T47D (cell line): ENCODE measurements at regions not wholly inside any gene's neighbourhood (a gene's known extent, or its start where the extent isn't known, plus 50 kb on each side); places are given as distances from the start of the nearest gene placed in this dataset.

Source experiments
- DNase-seq, 2 experiments: peaks; one replicate each; pipeline versions ENCODE4 v3.0.0 to v3.0.0-alpha.2; 2011 to 2012; ENCODE audit warnings: low read depth in 1 of 2, low spot score in 1 of 2
- JUND ChIP-seq: IDR thresholded peaks from 2 replicates; pipeline ENCODE4 v1.6.1; 2012; ENCODE audit warnings: low read depth
- in situ Hi-C: cut with HindIII; loops from 2 replicates; pipeline ENCODE4 v1.10.0; 2016; ENCODE audit warnings: low sequenced_read_pairs, low pct_unique_long_range_greater_than_20kb

GRCh38 chr14:98695809-98696208 is 576.2 kb downstream of the BCL11B start:
- DNase-seq, result no peak
- in situ Hi-C loops, result no loop called here
- TF ChIP-seq JUND, result no peak

- TF ChIP-seq JUND, result no peak
- in situ Hi-C loops, result no loop called here
These were observed 573.7 kb downstream of the BCL11B start for GRCh38 chr14:98698341-98698740.

DNA sequence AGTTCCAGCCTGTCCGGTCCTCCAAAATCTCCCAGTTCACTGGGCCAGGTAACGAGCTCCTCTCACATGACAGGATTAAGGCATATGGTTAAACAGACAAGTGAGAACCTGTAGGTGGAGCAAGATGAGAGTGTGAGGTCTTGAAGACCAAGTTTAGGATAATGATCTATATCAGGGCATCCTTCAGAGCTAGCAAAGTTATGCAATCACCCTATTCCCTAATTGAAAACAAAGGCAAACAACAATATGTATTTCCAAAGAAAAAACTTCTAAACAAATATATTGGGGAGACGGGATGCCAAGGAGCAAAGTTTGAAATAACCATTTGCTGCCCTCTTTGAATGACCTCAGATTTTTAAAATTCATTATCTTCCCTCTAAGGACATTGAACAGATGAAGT is 571.2 kb downstream of the BCL11B start:
- TF ChIP-seq JUND, result no peak
- no peak for DNase-seq
- in situ Hi-C loops, result no loop called here

More at GRCh38 chr14:98698341-98698740, 573.7 kb downstream of the BCL11B start:
- no peak for DNase-seq

DNA sequence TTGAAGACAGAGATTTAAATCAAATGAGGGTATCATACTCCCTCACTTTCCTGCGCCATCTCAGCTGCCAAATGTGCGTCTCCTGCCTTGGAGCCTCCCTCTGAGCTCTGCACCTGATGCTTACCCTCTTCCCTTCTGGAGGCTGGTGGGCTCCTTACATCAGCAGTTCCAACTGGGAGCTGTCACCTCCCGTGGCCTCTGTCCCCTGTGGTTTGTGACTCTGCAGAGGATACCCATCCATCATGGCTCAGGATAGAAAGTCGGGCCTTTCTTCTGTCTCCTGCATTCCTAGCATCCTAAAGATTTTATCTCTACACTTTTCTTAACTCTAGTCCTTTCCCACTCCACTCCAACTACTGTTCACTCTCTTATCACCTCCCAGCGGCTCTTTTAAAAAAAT is 570.6 kb downstream of the BCL11B start:
- no peak for TF ChIP-seq JUND
- in situ Hi-C loops, result no loop called here
- DNase-seq, result no peak

GRCh38 chr14:98704441-98704840 is 567.6 kb downstream of the BCL11B start:
- DNase-seq, result no peak
- TF ChIP-seq JUND, result no peak

GRCh38 chr14:98705871-98706300 is 566.1 kb downstream of the BCL11B start:
- DNase-seq, result no peak
- in situ Hi-C loops, result no loop called here
- TF ChIP-seq JUND, result no peak

More at GRCh38 chr14:98704441-98704840, 567.6 kb downstream of the BCL11B start:
- in situ Hi-C loops, result no loop called here

- in situ Hi-C loops, result no loop called here
- no peak for TF ChIP-seq JUND
- DNase-seq, result no peak
These were observed 564.5 kb downstream of the BCL11B start for GRCh38 chr14:98707522-98707921.

- DNase-seq, result no peak
- no peak for TF ChIP-seq JUND
- in situ Hi-C loops, result no loop called here
These were observed 563.4 kb downstream of the BCL11B start for GRCh38 chr14:98708555-98708954.

DNA sequence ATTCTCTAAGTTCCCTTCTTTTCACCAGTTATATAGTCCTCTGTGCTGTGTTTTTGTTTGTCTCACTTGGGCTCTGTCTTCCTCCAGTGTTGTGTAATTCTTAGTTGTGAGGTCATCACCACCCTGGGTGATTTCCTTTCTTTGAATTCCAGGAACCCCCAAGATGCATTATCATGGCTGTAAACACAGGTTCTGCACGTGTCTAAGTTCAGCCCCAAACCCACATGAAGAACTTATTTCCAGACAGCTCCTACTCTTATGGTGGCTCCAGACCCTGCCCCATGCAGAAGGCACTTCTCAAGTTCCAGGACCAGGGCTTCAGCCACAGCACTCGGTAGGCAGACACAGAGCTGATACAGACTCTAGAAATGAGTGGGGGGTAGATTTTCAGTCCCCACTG is 560.5 kb downstream of the BCL11B start:
- in situ Hi-C loops, result no loop called here
- DNase-seq, result no peak
- no peak for TF ChIP-seq JUND

- in situ Hi-C loops, result no loop called here
- DNase-seq, result no peak
- TF ChIP-seq JUND, result no peak
These were observed 557.2 kb downstream of the BCL11B start for GRCh38 chr14:98714626-98715425.

- TF ChIP-seq JUND, result no peak
- DNase-seq, result no peak
- in situ Hi-C loops, result no loop called here
These were observed 555.9 kb downstream of the BCL11B start for GRCh38 chr14:98716133-98716532.

DNA sequence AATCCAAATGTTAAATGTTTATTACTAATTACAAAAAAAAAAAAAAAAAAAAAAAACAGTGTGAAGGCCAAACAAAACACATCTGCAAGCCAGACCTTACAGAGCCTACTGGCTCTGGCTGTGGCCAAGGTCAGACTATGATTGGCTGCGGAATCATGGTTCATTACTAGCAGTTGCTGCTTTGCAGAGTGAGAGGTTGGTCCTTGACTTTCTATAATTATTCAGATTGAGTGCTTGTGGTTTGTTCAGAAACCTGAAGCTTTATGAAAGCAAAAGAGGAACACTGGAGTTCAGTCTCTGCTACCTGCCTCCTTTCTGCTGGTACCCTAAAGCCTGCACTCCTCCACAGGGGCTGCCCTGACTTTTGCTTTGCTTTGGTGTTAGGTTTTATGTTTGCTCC is 550.9 kb downstream of the BCL11B start:
- no peak for DNase-seq
- no peak for TF ChIP-seq JUND
- in situ Hi-C loops, result no loop called here

- in situ Hi-C loops, result no loop called here
- DNase-seq, result no peak
- TF ChIP-seq JUND, result no peak
These were observed 547.3 kb downstream of the BCL11B start for GRCh38 chr14:98724734-98725133.

DNA sequence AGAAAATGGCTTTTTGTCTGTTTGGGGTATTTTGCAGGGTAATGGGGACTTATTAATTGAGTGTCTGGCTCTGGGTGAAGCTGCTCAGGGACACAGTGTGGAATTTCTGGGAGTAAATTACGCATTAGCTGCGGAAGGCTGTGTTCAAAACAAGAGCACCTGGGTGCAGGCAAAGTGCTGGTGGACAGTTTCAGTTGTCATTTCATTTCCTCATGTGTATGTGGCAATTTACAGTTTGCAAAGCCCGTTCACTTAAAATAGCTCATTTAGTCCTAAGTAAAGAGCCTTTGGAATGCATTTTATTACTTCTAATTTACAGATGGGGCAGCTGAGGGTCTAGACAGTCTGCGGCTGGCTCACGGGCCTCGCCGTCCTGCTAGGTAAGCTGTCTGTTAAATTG is 546.8 kb downstream of the BCL11B start:
- in situ Hi-C loops, result no loop called here
- no peak for DNase-seq
- TF ChIP-seq JUND, result no peak
